ENCODE measurements at regions not wholly inside any gene's neighbourhood (a gene's known extent, or its start where the extent isn't known, plus 50 kb on each side); places are given as distances from the start of the nearest gene placed in this dataset.

DNA sequence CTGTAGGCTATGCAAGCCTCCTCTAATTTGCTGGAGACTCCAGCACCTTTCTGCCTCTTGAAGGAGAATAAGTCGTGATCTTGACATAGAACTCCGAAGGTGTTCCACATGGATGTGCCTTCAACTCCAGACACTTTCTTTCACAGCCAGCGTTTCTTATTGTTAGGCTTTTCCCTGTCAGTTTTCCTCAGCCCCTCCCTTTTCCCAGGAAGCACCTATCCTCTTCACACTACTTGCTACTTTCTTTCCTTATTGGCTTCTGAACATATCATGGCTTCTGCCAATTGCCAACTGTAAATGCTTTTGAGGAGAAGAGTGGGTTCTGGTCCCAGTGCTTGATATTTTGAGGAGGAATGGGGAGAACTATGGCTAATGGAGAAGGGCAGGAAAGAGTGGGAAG is 216.3 kb upstream of the PGR start:
- H3K36me3 ChIP-seq = no peaks in the 10 kb centered on the region
- no peak for DNase-seq (ENCODE audit: low spot score)
- H3K4me1 ChIP-seq (replicated peaks) = no peaks in the 10 kb centered on the region
- no peaks in the 10 kb centered on the region for H3K9me3 ChIP-seq
- no peak for TF ChIP-seq POLR2AphosphoS5 (IDR thresholded peaks at IDR 0.05)
- TF ChIP-seq POLR2A (IDR thresholded peaks at IDR 0.05) = no peak
- TF ChIP-seq, protein P1, sequence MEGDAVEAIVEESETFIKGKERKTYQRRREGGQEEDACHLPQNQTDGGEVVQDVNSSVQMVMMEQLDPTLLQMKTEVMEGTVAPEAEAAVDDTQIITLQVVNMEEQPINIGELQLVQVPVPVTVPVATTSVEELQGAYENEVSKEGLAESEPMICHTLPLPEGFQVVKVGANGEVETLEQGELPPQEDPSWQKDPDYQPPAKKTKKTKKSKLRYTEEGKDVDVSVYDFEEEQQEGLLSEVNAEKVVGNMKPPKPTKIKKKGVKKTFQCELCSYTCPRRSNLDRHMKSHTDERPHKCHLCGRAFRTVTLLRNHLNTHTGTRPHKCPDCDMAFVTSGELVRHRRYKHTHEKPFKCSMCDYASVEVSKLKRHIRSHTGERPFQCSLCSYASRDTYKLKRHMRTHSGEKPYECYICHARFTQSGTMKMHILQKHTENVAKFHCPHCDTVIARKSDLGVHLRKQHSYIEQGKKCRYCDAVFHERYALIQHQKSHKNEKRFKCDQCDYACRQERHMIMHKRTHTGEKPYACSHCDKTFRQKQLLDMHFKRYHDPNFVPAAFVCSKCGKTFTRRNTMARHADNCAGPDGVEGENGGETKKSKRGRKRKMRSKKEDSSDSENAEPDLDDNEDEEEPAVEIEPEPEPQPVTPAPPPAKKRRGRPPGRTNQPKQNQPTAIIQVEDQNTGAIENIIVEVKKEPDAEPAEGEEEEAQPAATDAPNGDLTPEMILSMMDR (IDR thresholded peaks at IDR 0.05) = no peak
- WGBS = 84% methylated on average over 3 of the region's 3 CpGs
- H3K27ac ChIP-seq = no peak overlapping the region
- no peak overlapping the region for H3K4me3 ChIP-seq
- intact Hi-C loops (cut with DNase I) = no loop called here
- H3K27me3 ChIP-seq (replicated peaks; ENCODE audit: insufficient read depth) = no peaks in the 10 kb centered on the region

DNA sequence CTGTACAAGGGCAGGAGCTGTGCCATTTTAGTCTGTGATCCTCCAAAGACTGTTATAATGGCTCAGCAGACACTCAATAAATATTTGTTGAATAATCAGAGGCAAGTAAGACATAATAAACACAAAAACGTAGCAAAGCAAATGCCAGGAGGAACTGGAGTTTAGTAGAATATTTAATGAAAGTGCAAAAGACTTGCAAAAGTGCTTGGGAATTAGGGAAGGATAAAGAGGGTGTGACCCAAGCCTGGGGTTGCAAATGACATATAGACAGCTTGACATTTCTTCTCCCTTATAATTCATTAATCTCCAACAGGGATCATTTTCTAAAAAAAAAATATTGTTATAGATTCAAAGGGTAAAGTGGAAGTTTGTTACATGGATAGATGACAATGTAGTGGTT is 212.7 kb upstream of the PGR start:
- intact Hi-C loops (cut with DNase I) = no loop called here
- 3% methylated on average over 1 of the region's 1 CpG for WGBS
- no peaks in the 10 kb centered on the region for H3K9me3 ChIP-seq
- H3K36me3 ChIP-seq = no peaks in the 10 kb centered on the region
- H3K4me3 ChIP-seq = no peak overlapping the region
- no peaks in the 10 kb centered on the region for H3K4me1 ChIP-seq (replicated peaks)
- no peak overlapping the region for H3K27ac ChIP-seq
- no peak for DNase-seq (ENCODE audit: low spot score)
- no peaks in the 10 kb centered on the region for H3K27me3 ChIP-seq (replicated peaks; ENCODE audit: insufficient read depth)
- TF ChIP-seq POLR2AphosphoS5 (IDR thresholded peaks at IDR 0.05) (no peak), POLR2A (IDR thresholded peaks at IDR 0.05) (no peak)
- TF ChIP-seq, protein P1 (IDR thresholded peaks at IDR 0.05) = no peak

DNA sequence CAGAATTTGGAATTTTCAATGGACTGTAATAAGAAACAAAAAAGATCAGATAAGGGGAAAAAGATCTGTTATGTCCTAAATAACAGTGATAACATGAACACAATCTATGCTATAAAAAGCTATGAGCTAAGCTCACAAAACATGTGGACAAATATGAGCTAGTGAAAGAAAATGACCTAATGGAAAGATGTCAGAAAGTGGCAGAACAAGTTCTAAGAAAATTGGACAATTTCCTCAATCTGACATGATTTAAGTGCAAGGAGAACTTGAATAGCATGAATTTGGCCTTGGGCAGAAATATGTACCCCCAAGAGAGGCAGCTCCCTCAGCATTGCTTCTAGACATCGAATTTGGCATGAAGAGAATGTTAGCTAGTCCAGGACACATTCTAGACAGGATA is 212.0 kb upstream of the PGR start:
- intact Hi-C loops (cut with DNase I) = no loop called here
- WGBS = 13% methylated on average over 1 of the region's 1 CpG
- Histone ChIP-seq H3K27me3 (replicated peaks; ENCODE audit: insufficient read depth) (no peaks in the 10 kb centered on the region), H3K36me3 (no peaks in the 10 kb centered on the region), H3K9me3 (no peaks in the 10 kb centered on the region), H3K27ac (no peak overlapping the region), H3K4me1 (replicated peaks) (no peaks in the 10 kb centered on the region), H3K4me3 (no peak overlapping the region)
- TF ChIP-seq POLR2AphosphoS5 (IDR thresholded peaks at IDR 0.05) (no peak), POLR2A (IDR thresholded peaks at IDR 0.05) (no peak)
- TF ChIP-seq, protein P1 (IDR thresholded peaks at IDR 0.05) = no peak
- DNase-seq (ENCODE audit: low spot score) = no peak

DNA sequence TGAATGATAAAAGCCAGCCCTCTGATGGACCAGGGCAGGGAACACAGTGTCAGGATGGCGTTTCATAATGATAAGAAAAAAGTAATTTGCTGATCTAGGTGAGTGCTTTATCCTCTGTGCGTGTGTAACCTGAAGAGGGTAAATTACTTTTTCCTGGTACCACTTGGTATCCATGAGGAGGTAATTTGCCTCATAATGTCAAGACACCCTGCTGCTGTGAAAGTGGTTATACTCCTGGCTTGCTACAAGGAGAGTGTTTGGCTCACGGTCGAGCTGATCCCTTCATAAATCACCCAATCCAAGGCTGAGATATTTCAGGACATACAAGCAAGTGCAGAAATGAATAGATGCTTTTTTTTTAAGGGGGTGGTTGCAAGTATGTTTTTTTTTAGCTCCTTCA is 207.2 kb upstream of the PGR start:
- intact Hi-C loops (cut with DNase I) = no loop called here
- Histone ChIP-seq H3K4me1 (replicated peaks) (no peaks in the 10 kb centered on the region), H3K27ac (no peak overlapping the region), H3K27me3 (replicated peaks; ENCODE audit: insufficient read depth) (no peaks in the 10 kb centered on the region), H3K36me3 (no peaks in the 10 kb centered on the region), H3K9me3 (no peaks in the 10 kb centered on the region), H3K4me3 (no peak overlapping the region)
- DNase-seq (ENCODE audit: low spot score) = no peak
- WGBS = 39% methylated on average over 4 of the region's 4 CpGs
- TF ChIP-seq POLR2A (IDR thresholded peaks at IDR 0.05) = no peak

DNA sequence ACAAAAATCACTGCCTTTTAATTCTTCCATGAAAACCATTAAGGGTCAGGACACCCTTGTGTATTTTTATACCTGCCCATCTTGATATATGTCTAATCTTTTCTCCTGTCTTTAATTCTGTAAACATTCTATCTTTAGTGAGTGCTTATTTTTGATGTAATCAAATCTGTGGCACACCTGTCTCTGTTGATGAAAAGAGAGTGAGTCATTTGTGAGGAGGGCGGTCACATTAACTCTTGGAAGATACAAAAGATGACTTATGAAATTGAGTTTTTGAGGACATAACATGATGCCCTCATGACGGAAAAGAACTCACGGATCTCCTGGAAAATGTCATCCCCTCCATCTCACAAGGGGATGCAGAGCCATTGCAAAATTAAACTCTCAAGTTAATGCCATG is 206.5 kb upstream of the PGR start:
- no peak for TF ChIP-seq POLR2A (IDR thresholded peaks at IDR 0.05)
- TF ChIP-seq POLR2AphosphoS5 (IDR thresholded peaks at IDR 0.05) = no peak
- TF ChIP-seq, protein P1 (IDR thresholded peaks at IDR 0.05) = no peak
- Histone ChIP-seq H3K4me1 (replicated peaks) (no peaks in the 10 kb centered on the region), H3K4me3 (no peak overlapping the region), H3K36me3 (no peaks in the 10 kb centered on the region), H3K27me3 (replicated peaks; ENCODE audit: insufficient read depth) (no peaks in the 10 kb centered on the region), H3K27ac (no peak overlapping the region), H3K9me3 (no peaks in the 10 kb centered on the region)
- DNase-seq (ENCODE audit: low spot score) = no peak
- 51% methylated on average over 3 of the region's 3 CpGs for WGBS
- intact Hi-C loops (cut with DNase I) = no loop called here

All from prostate gland (tissue), 2 donors.